Esophagus muscularis mucosa (tissue), 4 donors: ENCODE measurements at regions not wholly inside any gene's neighbourhood (a gene's known extent, or its start where the extent isn't known, plus 50 kb on each side); places are given as distances from the start of the nearest gene placed in this dataset.

Experiments
- DNase-seq: peaks from one replicate; pipeline ENCODE4 v3.0.0-alpha.2; 2017; ENCODE audit errors: extremely low spot score
- H3K27ac ChIP-seq, 4 donors: fragments of 200-600 bp; sonication (generic); replicated peaks in 1 of 4; 1 replicate in 3 of 4; 2 replicates in 1 of 4; pipeline ENCODE4 v1.5.1; 2016 to 2019; ENCODE audit warnings: mild to moderate bottlenecking in 1 of 4
- H3K27me3 ChIP-seq, 4 donors: fragments of 200-600 bp; sonication (generic); one replicate each; pipeline versions ENCODE4 v1.5.1 to v1.6.0; 2016 to 2019
- H3K36me3 ChIP-seq, 4 donors: fragments of 200-600 bp; sonication (generic); one replicate each; pipeline ENCODE4 v1.5.1; 2016 to 2019
- H3K4me1 ChIP-seq, 4 donors: fragments of 200-600 bp; sonication (generic); one replicate each; pipeline ENCODE4 v1.5.1; 2016 to 2019
- H3K4me3 ChIP-seq, 4 donors: fragments of 200-600 bp; sonication (generic); 1 replicate in 2 of 4; 2 replicates in 2 of 4; pipeline ENCODE4 v1.5.1; 2016 to 2019; ENCODE audit warnings: mild to moderate bottlenecking in 4 of 4, moderate library complexity in 1 of 4
- H3K9me3 ChIP-seq, 4 donors: fragments of 200-600 bp; sonication (generic); 1 replicate in 3 of 4; 2 replicates in 1 of 4; pipeline ENCODE4 v1.5.1; 2016 to 2019
- CTCF ChIP-seq, 3 experiments: fragments of 200-600 bp in 2 of 3; fragments of 450-650 bp in 1 of 3; sonication (generic) in 2 of 3; IDR thresholded peaks; one replicate each; pipeline ENCODE4 v1.5.1; 2017 to 2019; ENCODE audit warnings: antibody characterized with exemption in 3 of 3, mild to moderate bottlenecking in 2 of 3, moderate library complexity in 1 of 3
- EP300 ChIP-seq: sonication (generic); formaldehyde crosslinking; IDR thresholded peaks from one replicate; pipeline ENCODE4 v1.6.1; 2017; ENCODE audit warnings: antibody characterized with exemption
- POLR2A ChIP-seq: fragments of 450-650 bp; IDR thresholded peaks from one replicate; pipeline ENCODE4 v1.6.1; 2017; ENCODE audit warnings: antibody characterized with exemption, moderate library complexity, mild to moderate bottlenecking, low read depth
- POLR2AphosphoS5 ChIP-seq, 2 donors: sonication (generic); formaldehyde crosslinking; IDR thresholded peaks; one replicate each; pipeline ENCODE4 v1.6.1; 2017; ENCODE audit warnings: antibody characterized with exemption in 2 of 2
- WGBS: methylation state at CpG from one replicate; pipeline ENCODE4 v1.1.5; 2018; 5-methylcytosine and 5-hydroxymethylcytosine counted together
- intact Hi-C: fragments of 100-400 bp; cut with DNase I; formaldehyde crosslinking; loops from one replicate; pipeline ENCODE4 v1.15.1; 2023

GRCh38 chr7:17037356-17037755 is 155.6 kb upstream of the AGR3 start:
- DNase-seq, result no peak
- 94% methylated on average over 3 of the region's 3 CpGs for WGBS

GRCh38 chr7:17038160-17038782 is 156.5 kb upstream of the AGR3 start:
- no peak for TF ChIP-seq EP300
- no peak for TF ChIP-seq POLR2AphosphoS5 (IDR thresholded peaks at IDR 0.05)
- no peak for TF ChIP-seq POLR2A
- no peak for TF ChIP-seq CTCF (IDR thresholded peaks at IDR 0.05)
- Histone ChIP-seq H3K9me3 (no peaks in the 10 kb centered on the region), H3K4me1 (peaks cover 6 to 17% (median 9%) of the 10 kb centered on the region in 4 donors), H3K27me3 (no peaks in the 10 kb centered on the region), H3K4me3 (no peak overlapping the region), H3K27ac (no peak overlapping the region), H3K36me3 (no peaks in the 10 kb centered on the region)
- intact Hi-C loops, result no loop called here
- no peak for DNase-seq
- 78% methylated on average over 3 of the region's 3 CpGs for WGBS

More at GRCh38 chr7:17037356-17037755, 155.6 kb upstream of the AGR3 start:
- Histone ChIP-seq H3K36me3 (no peaks in the 10 kb centered on the region), H3K4me3 (no peak overlapping the region), H3K9me3 (no peaks in the 10 kb centered on the region), H3K4me1 (peaks cover 4 to 11% (median 8%) of the 10 kb centered on the region in 4 donors), H3K27me3 (no peaks in the 10 kb centered on the region), H3K27ac (no peak overlapping the region)
- TF ChIP-seq EP300 (no peak), POLR2A (no peak), CTCF (IDR thresholded peaks at IDR 0.05) (no peak), POLR2AphosphoS5 (IDR thresholded peaks at IDR 0.05) (no peak)
- intact Hi-C loops, result no loop called here

GRCh38 chr7:17038783-17039170 is 157.0 kb upstream of the AGR3 start:
- intact Hi-C loops, result no loop called here
- Histone ChIP-seq H3K27me3 (no peaks in the 10 kb centered on the region), H3K4me1 (peaks cover 6 to 21% (median 9%) of the 10 kb centered on the region in 4 donors), H3K27ac (no peak overlapping the region), H3K9me3 (no peaks in the 10 kb centered on the region), H3K36me3 (no peaks in the 10 kb centered on the region), H3K4me3 (no peak overlapping the region)
- TF ChIP-seq POLR2AphosphoS5 (IDR thresholded peaks at IDR 0.05) (no peak), EP300 (no peak), POLR2A (no peak), CTCF (IDR thresholded peaks at IDR 0.05) (no peak)
- 84% methylated on average over 2 of the region's 2 CpGs for WGBS
- DNase-seq, result no peak

GRCh38 chr7:17039372-17039771 is 157.6 kb upstream of the AGR3 start:
- WGBS, result 88% methylated on average over 2 of the region's 2 CpGs
- DNase-seq, result no peak
- H3K4me3 ChIP-seq, result no peak overlapping the region
- no peak overlapping the region for H3K27ac ChIP-seq
- H3K4me1 ChIP-seq, result peaks cover 6 to 21% (median 9%) of the 10 kb centered on the region in 4 donors
- no peaks in the 10 kb centered on the region for H3K27me3 ChIP-seq
- H3K36me3 ChIP-seq, result no peaks in the 10 kb centered on the region
- no peaks in the 10 kb centered on the region for H3K9me3 ChIP-seq
- intact Hi-C loops, result no loop called here
- TF ChIP-seq EP300, result no peak
- no peak for TF ChIP-seq POLR2A

- TF ChIP-seq CTCF (IDR thresholded peaks at IDR 0.05) (no peak), POLR2AphosphoS5 (IDR thresholded peaks at IDR 0.05) (no peak), EP300 (no peak), POLR2A (no peak)
- H3K4me3 ChIP-seq, result no peak overlapping the region
- DNase-seq, result no peak
- no peaks in the 10 kb centered on the region for H3K9me3 ChIP-seq
- H3K36me3 ChIP-seq, result no peaks in the 10 kb centered on the region
- H3K27ac ChIP-seq, result no peak overlapping the region
- no peaks in the 10 kb centered on the region for H3K27me3 ChIP-seq
- H3K4me1 ChIP-seq, result peaks cover 6 to 21% (median 9%) of the 10 kb centered on the region in 4 donors
- intact Hi-C loops, result no loop called here
- 62% methylated on average over 4 of the region's 4 CpGs for WGBS
These were observed 158.9 kb upstream of the AGR3 start for GRCh38 chr7:17040716-17041115.
